HFF-Myc (cell line): ENCODE measurements at regions not wholly inside any gene's neighbourhood (a gene's known extent, or its start where the extent isn't known, plus 50 kb on each side); places are given as distances from the start of the nearest gene placed in this dataset.

ENCODE experiments used
- DNase-seq: peaks from one replicate; pipeline ENCODE4 v3.0.0-alpha.2; 2011; ENCODE audit warnings: low read depth; ENCODE audit errors: extremely low read depth
- H3K4me3 ChIP-seq: replicated peaks from 2 replicates; pipeline ENCODE4 v1.5.1; 2011; ENCODE audit warnings: low read depth, mild to moderate bottlenecking, control low read depth, low read length
- TF ChIP-seq, protein P1 (sequence below): IDR thresholded peaks from 2 replicates; pipeline ENCODE4 v1.5.1; 2012; ENCODE audit warnings: mild to moderate bottlenecking, low read depth, low read length, control low read depth; ENCODE audit errors: missing control alignments

DNA sequence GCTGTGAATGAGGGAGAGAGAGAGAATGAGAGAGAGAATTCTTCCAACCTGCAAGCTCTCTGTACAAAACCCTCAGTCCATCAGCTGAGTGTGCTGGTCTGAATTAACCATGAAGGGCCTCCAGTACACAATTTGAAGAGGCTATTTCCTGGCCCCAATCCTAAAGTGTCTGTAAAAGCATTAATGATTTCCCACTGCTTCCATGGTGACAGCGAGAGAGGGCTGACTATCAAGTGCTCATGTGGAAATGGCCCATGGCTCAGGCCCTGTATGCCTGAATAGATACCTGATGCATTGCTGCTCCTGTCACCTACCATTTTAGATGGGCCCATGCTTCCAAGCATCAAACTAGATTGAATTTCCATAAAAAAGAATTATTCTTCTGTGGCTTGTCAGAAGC lies 592.4 kb downstream of the KIF4B start:
- TF ChIP-seq, protein P1, sequence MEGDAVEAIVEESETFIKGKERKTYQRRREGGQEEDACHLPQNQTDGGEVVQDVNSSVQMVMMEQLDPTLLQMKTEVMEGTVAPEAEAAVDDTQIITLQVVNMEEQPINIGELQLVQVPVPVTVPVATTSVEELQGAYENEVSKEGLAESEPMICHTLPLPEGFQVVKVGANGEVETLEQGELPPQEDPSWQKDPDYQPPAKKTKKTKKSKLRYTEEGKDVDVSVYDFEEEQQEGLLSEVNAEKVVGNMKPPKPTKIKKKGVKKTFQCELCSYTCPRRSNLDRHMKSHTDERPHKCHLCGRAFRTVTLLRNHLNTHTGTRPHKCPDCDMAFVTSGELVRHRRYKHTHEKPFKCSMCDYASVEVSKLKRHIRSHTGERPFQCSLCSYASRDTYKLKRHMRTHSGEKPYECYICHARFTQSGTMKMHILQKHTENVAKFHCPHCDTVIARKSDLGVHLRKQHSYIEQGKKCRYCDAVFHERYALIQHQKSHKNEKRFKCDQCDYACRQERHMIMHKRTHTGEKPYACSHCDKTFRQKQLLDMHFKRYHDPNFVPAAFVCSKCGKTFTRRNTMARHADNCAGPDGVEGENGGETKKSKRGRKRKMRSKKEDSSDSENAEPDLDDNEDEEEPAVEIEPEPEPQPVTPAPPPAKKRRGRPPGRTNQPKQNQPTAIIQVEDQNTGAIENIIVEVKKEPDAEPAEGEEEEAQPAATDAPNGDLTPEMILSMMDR, result no peak
- no peak overlapping the region for H3K4me3 ChIP-seq
- DNase-seq, result no peak

DNA sequence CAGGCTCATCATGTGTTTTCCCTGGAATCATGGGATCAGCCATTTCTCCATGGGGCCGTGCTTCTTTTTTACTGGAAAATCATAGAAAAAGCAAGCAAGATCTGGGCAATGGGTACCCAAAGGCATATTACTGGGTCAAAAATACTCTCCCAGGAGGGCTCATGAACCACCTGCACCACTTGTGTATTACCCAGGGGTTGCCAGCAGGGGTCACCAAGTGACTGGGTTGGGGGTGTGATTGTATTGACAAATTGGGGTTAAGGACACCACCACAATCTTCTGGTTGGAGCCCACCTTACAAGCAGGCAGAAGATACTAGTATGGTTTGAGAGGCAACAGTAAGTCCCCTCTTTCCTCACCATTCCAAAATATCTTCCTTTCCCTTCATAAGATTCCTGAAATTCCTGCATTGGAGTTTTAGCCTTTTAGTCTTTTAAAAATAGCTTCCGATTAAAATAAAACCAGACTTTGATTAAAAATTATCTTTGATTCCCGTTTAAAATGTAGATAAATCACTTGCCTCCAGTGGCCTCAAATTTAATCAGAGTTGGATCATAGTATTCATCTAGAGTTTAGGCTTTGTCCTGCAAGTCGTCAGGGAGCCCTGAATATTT lies 603.3 kb downstream of the KIF4B start:
- no peak overlapping the region for H3K4me3 ChIP-seq
- no peak for DNase-seq
- TF ChIP-seq, protein P1, result peak; percentile 60

DNA sequence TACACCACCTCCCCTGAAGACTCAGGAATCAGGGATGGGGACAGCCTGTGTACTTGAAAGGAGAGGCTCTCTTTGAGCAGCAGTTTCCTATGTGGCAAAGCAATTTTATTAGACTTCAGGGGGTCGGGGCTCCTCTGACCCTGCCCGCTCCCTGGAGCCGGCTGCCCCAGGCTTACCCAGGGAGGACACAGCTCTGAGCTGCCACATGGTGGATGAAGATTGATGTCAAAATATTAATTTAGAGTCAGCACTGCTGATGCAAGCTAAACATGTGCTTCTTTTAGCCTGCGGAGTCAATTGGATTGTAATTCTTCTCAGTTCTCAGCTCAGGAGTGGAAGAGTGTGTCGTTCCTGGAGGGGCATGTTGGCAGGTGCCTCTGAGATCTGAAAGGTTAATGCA lies 606.1 kb downstream of the KIF4B start:
- TF ChIP-seq, protein P1, result no peak
- DNase-seq, result no peak
- no peak overlapping the region for H3K4me3 ChIP-seq

DNA sequence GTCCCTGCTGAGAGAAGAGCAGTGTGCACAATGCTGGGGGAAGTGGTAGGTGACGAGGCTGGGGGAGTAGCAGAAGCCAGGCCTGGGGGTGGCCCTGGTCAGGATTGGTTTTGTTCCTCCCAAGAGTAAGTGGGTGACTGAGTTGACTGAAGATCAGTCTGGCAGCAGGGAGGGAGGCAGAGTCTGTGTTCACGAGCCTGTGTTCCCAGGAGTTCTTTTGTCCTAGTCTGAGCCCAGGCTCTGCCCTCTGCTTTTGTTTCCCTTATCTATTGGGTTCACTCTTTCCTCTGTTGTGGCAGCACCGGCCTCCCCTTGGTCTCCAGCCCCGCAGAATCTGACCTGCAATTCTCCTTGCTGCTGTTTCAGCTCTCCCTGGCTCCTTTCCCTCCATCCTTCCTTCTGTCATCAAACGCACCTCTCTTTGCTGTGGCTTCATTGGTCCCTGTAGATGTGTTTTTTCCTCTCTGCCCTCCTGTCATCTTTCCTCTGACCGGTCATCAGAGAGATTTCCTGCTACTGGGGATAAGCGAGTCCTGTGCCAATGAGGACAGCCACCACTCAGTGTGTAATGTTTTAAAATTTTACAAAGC lies 607.4 kb downstream of the KIF4B start:
- no peak for DNase-seq
- H3K4me3 ChIP-seq, result no peak overlapping the region

DNA sequence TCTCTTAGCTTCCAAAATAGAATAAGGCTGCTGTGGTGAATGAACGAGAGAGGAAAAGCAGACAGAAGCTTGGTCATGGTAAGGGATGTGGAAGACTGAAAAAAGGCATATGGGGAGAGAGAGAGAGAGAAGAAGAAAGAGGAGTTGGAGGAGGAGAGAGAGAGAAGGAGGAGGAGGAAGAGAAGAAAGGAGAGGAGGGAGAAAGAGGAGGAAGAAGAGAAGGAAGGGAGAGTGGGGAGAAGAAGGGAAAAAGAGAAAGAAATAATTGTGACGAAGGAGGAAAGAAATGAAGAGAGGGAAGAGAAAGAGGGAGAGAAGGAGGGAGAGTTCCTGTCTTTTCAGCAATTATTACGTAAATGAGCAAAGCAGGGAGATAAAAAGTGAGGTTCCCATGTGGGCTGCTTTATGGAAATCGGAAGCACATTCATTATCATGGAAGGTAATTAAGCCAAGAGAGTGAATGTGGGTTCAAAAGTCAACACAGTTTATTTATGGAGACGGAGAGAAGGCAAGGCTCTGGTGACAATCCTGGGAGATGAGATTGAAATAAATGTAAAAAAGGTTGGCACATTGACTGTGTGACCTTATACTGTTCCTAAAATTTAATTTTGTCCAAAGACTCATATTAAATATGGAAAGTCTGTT lies 611.2 kb downstream of the KIF4B start:
- DNase-seq, result no peak
- no peak overlapping the region for H3K4me3 ChIP-seq
- TF ChIP-seq, protein P1, result no peak

More for the DNA sequence above, 607.4 kb downstream of the KIF4B start:
- TF ChIP-seq, protein P1, result no peak

DNA sequence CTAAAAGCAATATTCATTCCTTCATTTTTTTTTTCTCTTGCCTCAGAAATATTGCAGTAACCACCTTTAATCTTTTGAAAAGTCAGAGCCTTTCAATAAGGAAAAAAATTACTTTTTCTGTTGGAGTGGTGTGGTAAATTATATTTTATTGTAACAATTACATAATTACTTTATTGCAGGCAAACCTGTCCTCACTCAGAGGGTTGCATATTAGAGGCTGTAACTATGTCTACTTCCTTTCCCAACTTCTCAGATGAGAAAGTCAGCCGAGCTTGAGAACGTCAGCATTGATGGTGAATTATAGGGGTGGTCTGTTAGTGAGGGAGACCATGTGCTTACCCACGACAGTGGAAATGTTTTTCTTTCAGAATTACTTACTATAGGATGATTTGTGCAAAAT lies 611.8 kb downstream of the KIF4B start:
- no peak for DNase-seq
- TF ChIP-seq, protein P1, result no peak
- no peak overlapping the region for H3K4me3 ChIP-seq
